BLaER1 treated with 17β-estradiol and CSF1 and Interleukin-3, amounts not matched to agents 10 nM and 100 nM (cell line): ENCODE measurements at regions not wholly inside any gene's neighbourhood (a gene's known extent, or its start where the extent isn't known, plus 50 kb on each side); places are given as distances from the start of the nearest gene placed in this dataset.

Source experiments
- H3K27ac ChIP-seq, 11 experiments: shearing (Covaris generic); formaldehyde crosslinking; 2 replicates each; pipeline ENCODE4 v1.8.1; 2022
- H3K27me3 ChIP-seq, 11 experiments: shearing (Covaris generic); formaldehyde crosslinking; 2 replicates each; pipeline ENCODE4 v1.8.1; 2022
- H3K36me3 ChIP-seq, 11 experiments: shearing (Covaris generic); formaldehyde crosslinking; 2 replicates each; pipeline ENCODE4 v1.8.1; 2022
- H3K4me1 ChIP-seq, 10 experiments: shearing (Covaris generic); formaldehyde crosslinking; 2 replicates each; pipeline ENCODE4 v1.8.1; 2022
- H3K4me2 ChIP-seq, 11 experiments: shearing (Covaris generic); formaldehyde crosslinking; 2 replicates each; pipeline ENCODE4 v1.8.1; 2022
- H3K4me3 ChIP-seq, 10 experiments: shearing (Covaris generic); formaldehyde crosslinking; 2 replicates each; pipeline ENCODE4 v1.8.1; 2022
- H3K9ac ChIP-seq, 11 experiments: shearing (Covaris generic); formaldehyde crosslinking; 2 replicates each; pipeline ENCODE4 v1.8.1; 2022
- H3K9me3 ChIP-seq, 11 experiments: shearing (Covaris generic); formaldehyde crosslinking; replicated peaks in 1 of 11; 2 replicates each; pipeline ENCODE4 v1.8.1; 2022
- H4K20me1 ChIP-seq, 11 experiments: shearing (Covaris generic); formaldehyde crosslinking; 2 replicates each; pipeline ENCODE4 v1.8.1; 2022
- Cebpa-rat ChIP-seq, 11 experiments: shearing (Covaris generic); IDR thresholded peaks; 2 replicates each; pipeline ENCODE4 v1.8.1; 2022

GRCh38 chr5:88515068-88515467, 246.4 kb upstream of the TMEM161B start:
- Histone ChIP-seq H3K4me3 (no peak overlapping the region), H3K36me3 (no peaks in the 10 kb centered on the region), H3K27ac (no peak overlapping the region), H3K4me2 (no peak overlapping the region), H4K20me1 (no peaks in the 10 kb centered on the region), H3K9me3 (no peaks in the 10 kb centered on the region), H3K4me1 (no peaks in the 10 kb centered on the region), H3K27me3 (no peaks in the 10 kb centered on the region), H3K9ac (no peak overlapping the region)
- TF ChIP-seq Cebpa-rat (IDR thresholded peaks at IDR 0.05) = no peak

- Histone ChIP-seq H3K27me3 (no peaks in the 10 kb centered on the region), H3K36me3 (no peaks in the 10 kb centered on the region), H3K9me3 (no peaks in the 10 kb centered on the region), H3K27ac (no peak overlapping the region), H3K9ac (no peak overlapping the region), H3K4me1 (no peaks in the 10 kb centered on the region), H3K4me3 (no peak overlapping the region), H3K4me2 (no peak overlapping the region), H4K20me1 (no peaks in the 10 kb centered on the region)
- TF ChIP-seq Cebpa-rat (IDR thresholded peaks at IDR 0.05) = no peak
Measured at GRCh38 chr5:88509403-88509802, 240.8 kb upstream of the TMEM161B start.

GRCh38 chr5:88507261-88507660, 238.6 kb upstream of the TMEM161B start:
- H3K27me3 ChIP-seq = no peaks in the 10 kb centered on the region
- no peaks in the 10 kb centered on the region for H4K20me1 ChIP-seq
- no peak overlapping the region for H3K4me2 ChIP-seq
- H3K36me3 ChIP-seq = no peaks in the 10 kb centered on the region
- no peaks in the 10 kb centered on the region for H3K9me3 ChIP-seq
- no peak for TF ChIP-seq Cebpa-rat (IDR thresholded peaks at IDR 0.05)
- peaks cover 6 to 9% (median 7%) of the 10 kb centered on the region in 10 experiments; a peak in 13 of 20 replicates for H3K4me1 ChIP-seq
- H3K27ac ChIP-seq = no peak overlapping the region
- no peak overlapping the region for H3K9ac ChIP-seq
- H3K4me3 ChIP-seq = no peak overlapping the region

GRCh38 chr5:88503406-88503805, 234.8 kb upstream of the TMEM161B start:
- peak overlapping the region; percentile 70 to 92 (median 82); a peak in 16 of 22 replicates for H3K4me2 ChIP-seq
- no peak overlapping the region; a peak in 1 of 20 replicates for H3K4me3 ChIP-seq

GRCh38 chr5:88503041-88503345, 234.3 kb upstream of the TMEM161B start:
- Histone ChIP-seq H3K9ac (peak overlapping the region; percentile 58 to 82 (median 73)), H3K27ac (peak overlapping the region in 10 of 11 experiments; percentile 34 to 84 (median 72); a peak in 18 of 22 replicates)

More at GRCh38 chr5:88503406-88503805, 234.8 kb upstream of the TMEM161B start:
- no peak overlapping the region for H3K9ac ChIP-seq
- no peak overlapping the region for H3K27ac ChIP-seq
- H3K36me3 ChIP-seq = no peaks in the 10 kb centered on the region
- no peak for TF ChIP-seq Cebpa-rat (IDR thresholded peaks at IDR 0.05)
- no peaks in the 10 kb centered on the region for H4K20me1 ChIP-seq
- peaks cover 6 to 14% (median 10%) of the 10 kb centered on the region in 10 experiments; a peak in 13 of 20 replicates for H3K4me1 ChIP-seq
- no peaks in the 10 kb centered on the region for H3K27me3 ChIP-seq
- no peaks in the 10 kb centered on the region for H3K9me3 ChIP-seq

GRCh38 chr5:88502179-88503040, 233.8 kb upstream of the TMEM161B start:
- no peaks in the 10 kb centered on the region for H3K9me3 ChIP-seq
- no peak for TF ChIP-seq Cebpa-rat (IDR thresholded peaks at IDR 0.05)
- no peaks in the 10 kb centered on the region for H3K27me3 ChIP-seq
- peak overlapping the region in 10 of 11 experiments; percentile 34 to 84 (median 72); a peak in 20 of 22 replicates for H3K27ac ChIP-seq
- H4K20me1 ChIP-seq = no peaks in the 10 kb centered on the region
- H3K4me2 ChIP-seq = peak overlapping the region; percentile 70 to 92 (median 82)
- H3K9ac ChIP-seq = peak overlapping the region; percentile 58 to 82 (median 73)
- no peaks in the 10 kb centered on the region for H3K36me3 ChIP-seq
- H3K4me1 ChIP-seq = peaks cover 6 to 14% (median 10%) of the 10 kb centered on the region in 10 experiments; a peak in 13 of 20 replicates
- H3K4me3 ChIP-seq = peak overlapping the region; percentile 53 to 72 (median 60)

More at GRCh38 chr5:88503041-88503345, 234.3 kb upstream of the TMEM161B start:
- TF ChIP-seq Cebpa-rat (IDR thresholded peaks at IDR 0.05) = no peak
- H3K4me2 ChIP-seq = peak overlapping the region; percentile 70 to 92 (median 82)
- peak overlapping the region; percentile 53 to 72 (median 60) for H3K4me3 ChIP-seq
- no peaks in the 10 kb centered on the region for H3K27me3 ChIP-seq
- no peaks in the 10 kb centered on the region for H3K36me3 ChIP-seq
- peaks cover 6 to 14% (median 10%) of the 10 kb centered on the region in 10 experiments; a peak in 13 of 20 replicates for H3K4me1 ChIP-seq
- H4K20me1 ChIP-seq = no peaks in the 10 kb centered on the region
- H3K9me3 ChIP-seq = no peaks in the 10 kb centered on the region

GRCh38 chr5:88495810-88496209, 227.2 kb upstream of the TMEM161B start:
- H3K27ac ChIP-seq = no peak overlapping the region
- no peaks in the 10 kb centered on the region for H3K36me3 ChIP-seq
- H4K20me1 ChIP-seq = no peaks in the 10 kb centered on the region
- no peaks in the 10 kb centered on the region for H3K4me1 ChIP-seq
- H3K9me3 ChIP-seq = no peaks in the 10 kb centered on the region
- no peak overlapping the region for H3K9ac ChIP-seq
- H3K4me3 ChIP-seq = no peak overlapping the region
- H3K27me3 ChIP-seq = no peaks in the 10 kb centered on the region
- no peak for TF ChIP-seq Cebpa-rat (IDR thresholded peaks at IDR 0.05)
- no peak overlapping the region for H3K4me2 ChIP-seq

- H3K4me2 ChIP-seq = no peak overlapping the region
- H3K9ac ChIP-seq = no peak overlapping the region
Measured at GRCh38 chr5:88490874-88491273, 222.2 kb upstream of the TMEM161B start.

GRCh38 chr5:88489364-88489763, 220.7 kb upstream of the TMEM161B start:
- Histone ChIP-seq H3K9ac (no peak overlapping the region), H3K4me2 (no peak overlapping the region), H4K20me1 (no peaks in the 10 kb centered on the region), H3K4me1 (no peaks in the 10 kb centered on the region), H3K36me3 (no peaks in the 10 kb centered on the region), H3K27ac (no peak overlapping the region), H3K27me3 (no peaks in the 10 kb centered on the region), H3K9me3 (no peaks in the 10 kb centered on the region), H3K4me3 (no peak overlapping the region)
- no peak for TF ChIP-seq Cebpa-rat (IDR thresholded peaks at IDR 0.05)

More at GRCh38 chr5:88490874-88491273, 222.2 kb upstream of the TMEM161B start:
- Histone ChIP-seq H3K36me3 (no peaks in the 10 kb centered on the region), H3K27ac (no peak overlapping the region), H3K9me3 (no peaks in the 10 kb centered on the region), H3K27me3 (no peaks in the 10 kb centered on the region), H3K4me3 (no peak overlapping the region), H4K20me1 (no peaks in the 10 kb centered on the region), H3K4me1 (no peaks in the 10 kb centered on the region)
- no peak for TF ChIP-seq Cebpa-rat (IDR thresholded peaks at IDR 0.05)

- H3K4me3 ChIP-seq = no peak overlapping the region
- H3K27ac ChIP-seq = no peak overlapping the region
- no peak overlapping the region for H3K4me2 ChIP-seq
- no peaks in the 10 kb centered on the region for H3K4me1 ChIP-seq
- H3K9me3 ChIP-seq = no peaks in the 10 kb centered on the region
- no peak overlapping the region for H3K9ac ChIP-seq
- no peaks in the 10 kb centered on the region for H3K36me3 ChIP-seq
- H4K20me1 ChIP-seq = no peaks in the 10 kb centered on the region
- H3K27me3 ChIP-seq = no peaks in the 10 kb centered on the region
- no peak for TF ChIP-seq Cebpa-rat (IDR thresholded peaks at IDR 0.05)
Measured at GRCh38 chr5:88488561-88488960, 219.9 kb upstream of the TMEM161B start.
